GM19239 (cell line): ENCODE measurements at regions not wholly inside any gene's neighbourhood (a gene's known extent, or its start where the extent isn't known, plus 50 kb on each side); places are given as distances from the start of the nearest gene placed in this dataset.
"Not testable (repeated sequence)": the region's sequence is repeated elsewhere in the genome, so short reads cannot be mapped to it uniquely, and the experiment has no call there.

ENCODE experiments used
- DNase-seq: peaks from one replicate; pipeline ENCODE4 v3.0.0; 2011; ENCODE audit warnings: low spot score; ENCODE audit not compliant: insufficient read length
- FAIRE-seq: peaks from 2 replicates; lab custom pipeline; 2011; peaks lifted over from hg19 to GRCh38; lab: Jason Lieb, UNC

- no peak for FAIRE-seq
- DNase-seq, result no peak
Observed at GRCh38 chr20:48019940-48020339, 234.7 kb upstream of the SULF2 start.

DNA sequence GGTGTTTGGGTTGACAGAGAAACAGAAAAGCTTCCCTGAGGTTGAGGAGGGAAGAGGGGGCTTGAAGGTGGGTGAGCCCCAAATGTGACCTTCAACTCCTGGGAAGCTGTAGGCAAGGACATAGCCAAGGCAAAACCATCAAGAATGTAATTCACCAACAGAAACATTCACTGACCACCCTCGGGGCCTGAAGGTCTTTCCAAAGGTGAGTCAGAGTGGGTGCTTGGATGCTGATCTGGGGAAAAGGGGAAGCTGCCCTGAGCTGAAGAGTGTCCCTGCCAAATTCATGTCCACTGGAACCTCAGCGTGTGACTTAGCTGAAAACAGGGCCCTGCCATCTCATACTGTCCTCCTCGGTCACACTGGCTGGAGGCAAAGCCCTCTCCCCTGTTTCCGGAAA, 234.2 kb upstream of the SULF2 start:
- FAIRE-seq (no peak), DNase-seq (no peak)

DNA sequence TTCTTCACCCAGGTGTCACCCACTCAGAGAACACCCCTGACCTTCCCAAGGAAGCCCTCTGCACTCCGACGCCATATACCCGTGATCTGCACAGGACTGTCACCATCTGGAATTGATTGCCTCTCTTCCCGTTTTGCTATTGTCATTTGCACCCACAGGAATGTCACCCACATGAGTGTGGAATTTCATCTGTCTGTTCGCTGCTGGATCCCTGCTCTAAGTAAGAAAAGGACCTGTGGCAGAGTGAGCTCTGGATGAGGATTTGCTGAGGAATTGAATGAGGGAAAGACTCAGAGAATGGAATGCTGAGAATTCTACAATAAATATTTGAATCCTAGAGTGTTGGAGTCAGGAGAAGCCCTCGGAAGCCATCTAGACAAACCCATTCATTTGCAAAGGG, 233.6 kb upstream of the SULF2 start:
- not testable (repeated sequence) for DNase-seq, FAIRE-seq

GRCh38 chr20:48017992-48018391, 232.7 kb upstream of the SULF2 start:
- FAIRE-seq (no peak), DNase-seq (no peak)

GRCh38 chr20:48017509-48017908, 232.2 kb upstream of the SULF2 start:
- no peak for FAIRE-seq
- DNase-seq, result no peak

DNA sequence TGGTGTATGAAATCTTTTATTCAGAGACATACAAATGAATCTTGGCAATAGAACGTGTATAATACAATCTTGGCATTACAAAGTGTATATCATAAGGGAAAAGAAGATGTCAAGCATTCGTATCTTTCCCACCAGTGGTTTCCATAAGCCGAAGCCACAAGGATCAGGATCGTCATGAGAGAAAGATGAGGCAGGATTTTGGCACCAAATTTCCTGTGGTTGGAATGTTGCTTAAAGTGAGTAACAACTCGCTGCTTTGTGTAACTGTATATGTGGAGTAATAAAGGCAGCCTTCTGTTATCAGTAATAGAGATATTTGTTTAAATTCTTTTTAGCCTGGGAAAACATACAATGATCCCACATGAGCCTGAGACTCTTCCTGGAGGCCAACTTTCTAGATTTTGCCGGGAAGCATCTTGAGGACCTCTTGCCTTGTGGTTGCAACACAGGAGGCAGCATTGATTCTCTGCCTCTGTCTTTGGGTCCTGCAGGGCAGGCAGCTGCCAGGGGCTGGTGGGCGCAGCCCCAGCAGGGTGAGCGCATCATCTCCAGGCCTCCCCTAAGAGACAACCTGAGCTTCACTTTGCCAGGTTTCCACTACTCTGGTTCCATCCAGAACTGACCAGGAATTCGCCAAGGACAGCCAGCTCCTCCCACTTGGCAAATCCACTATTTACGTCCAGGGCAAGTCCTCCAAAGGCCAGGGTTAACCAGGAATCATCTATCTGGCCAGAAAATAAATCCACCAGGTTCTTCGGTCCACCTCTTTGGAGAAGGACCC, 230.9 kb upstream of the SULF2 start:
- FAIRE-seq (no peak), DNase-seq (no peak)

DNA sequence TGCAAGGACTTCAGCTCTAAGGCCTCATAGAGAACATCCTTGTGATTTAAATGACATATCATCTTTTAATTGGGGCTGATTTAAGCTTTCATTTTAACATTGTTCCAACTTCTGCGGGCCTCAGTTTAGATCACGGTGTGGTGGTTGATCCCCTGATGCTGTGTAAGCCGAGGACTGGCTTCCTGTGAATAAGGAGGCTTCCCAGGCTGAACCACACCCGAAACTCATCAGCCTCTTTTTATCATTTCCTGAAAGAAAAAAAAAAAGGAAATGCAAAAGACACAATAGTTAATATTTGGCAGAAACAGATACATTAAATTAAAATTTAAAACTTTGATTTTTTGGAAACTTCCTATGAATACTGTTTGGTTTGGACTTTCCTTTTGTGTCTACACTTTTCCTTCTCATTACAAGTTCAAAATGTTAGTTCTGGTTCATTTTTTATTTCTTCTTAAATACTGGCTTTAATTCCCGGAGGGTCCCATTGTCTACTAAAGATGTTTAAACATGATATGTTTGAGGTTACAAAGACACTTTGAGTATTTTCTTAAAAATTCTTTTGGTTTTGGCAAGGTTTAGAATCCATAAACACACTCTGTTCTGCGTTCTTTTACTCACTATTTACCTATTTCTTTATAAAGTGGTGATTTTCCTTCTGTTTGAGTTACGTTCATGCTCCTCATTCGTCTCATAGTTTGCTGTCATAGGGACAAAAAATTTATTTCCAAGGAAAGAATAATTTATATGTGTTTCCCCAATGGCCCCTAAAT, 230.0 kb upstream of the SULF2 start:
- FAIRE-seq (no peak), DNase-seq (no peak)

GRCh38 chr20:48012401-48012974, 227.2 kb upstream of the SULF2 start:
- DNase-seq, result no peak
- no peak for FAIRE-seq

DNA sequence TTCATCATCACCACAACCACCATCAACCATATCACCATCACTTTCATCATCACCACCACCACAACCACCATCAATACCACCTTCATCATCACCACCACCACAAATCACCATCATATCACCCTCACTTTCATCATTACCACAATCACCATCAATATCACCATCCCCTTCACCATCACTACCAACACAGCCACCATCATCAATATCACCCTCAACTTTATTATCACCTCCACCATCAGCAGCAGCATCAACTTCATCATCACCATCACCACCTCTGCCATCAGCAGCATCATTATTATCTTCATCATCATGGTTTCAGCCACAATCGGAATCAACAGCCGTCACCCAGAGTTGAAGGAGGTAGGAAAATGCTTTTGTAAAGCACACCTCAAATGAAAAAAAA, 225.7 kb upstream of the SULF2 start:
- FAIRE-seq (no peak), DNase-seq (no peak)

GRCh38 chr20:48010623-48011022, 225.3 kb upstream of the SULF2 start:
- DNase-seq (no peak), FAIRE-seq (no peak)

DNA sequence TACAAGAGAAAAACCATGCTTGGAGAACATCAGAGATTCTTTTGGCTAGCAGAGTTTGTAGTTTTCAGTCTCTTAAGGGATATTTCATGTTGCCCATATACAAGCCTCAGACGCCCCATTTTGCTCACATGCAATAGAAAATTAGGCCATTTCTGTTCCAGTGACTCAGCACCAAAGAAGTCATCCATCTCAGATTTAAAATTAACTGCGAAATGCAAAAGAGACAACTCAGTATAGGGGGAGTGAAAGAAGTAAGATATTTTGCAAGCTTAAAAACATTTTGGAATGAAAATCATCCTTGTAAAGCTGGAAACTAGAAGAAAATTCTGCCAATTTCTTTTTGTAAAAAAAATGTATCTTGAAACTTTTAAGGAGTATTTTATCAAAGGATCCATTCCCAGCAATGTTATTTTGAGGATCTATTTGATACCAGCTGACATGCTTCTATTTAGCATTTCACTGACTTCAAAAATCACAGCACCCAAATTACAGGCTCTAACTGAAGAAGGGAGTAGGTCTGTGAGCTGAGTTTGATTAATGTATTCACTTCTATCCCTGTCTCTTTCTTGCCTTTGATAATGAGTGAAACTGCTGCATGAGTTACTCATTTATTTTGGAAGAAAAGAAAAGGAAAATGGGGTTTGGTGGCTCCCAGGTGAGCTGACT, 223.7 kb upstream of the SULF2 start:
- FAIRE-seq, result no peak
- DNase-seq, result no peak

DNA sequence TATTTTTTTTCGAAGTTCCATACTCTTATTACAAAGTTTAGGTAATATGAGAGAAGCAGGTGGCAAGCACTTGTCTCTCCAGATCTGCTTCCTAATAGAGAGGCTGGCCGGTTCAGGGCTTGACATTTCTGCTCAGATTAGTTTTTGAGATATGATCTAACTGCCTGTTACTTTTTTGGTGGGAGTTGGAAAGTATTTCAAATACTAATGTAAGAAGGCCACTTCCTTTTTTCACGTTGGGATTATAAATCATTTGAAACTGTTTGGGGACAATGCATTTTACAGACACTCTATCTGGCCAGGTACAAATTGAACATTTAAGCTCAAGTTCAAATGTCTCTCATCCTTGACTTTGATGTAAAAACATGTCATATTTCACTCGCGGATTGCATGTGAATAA, 222.1 kb upstream of the SULF2 start:
- DNase-seq (no peak), FAIRE-seq (no peak)

DNA sequence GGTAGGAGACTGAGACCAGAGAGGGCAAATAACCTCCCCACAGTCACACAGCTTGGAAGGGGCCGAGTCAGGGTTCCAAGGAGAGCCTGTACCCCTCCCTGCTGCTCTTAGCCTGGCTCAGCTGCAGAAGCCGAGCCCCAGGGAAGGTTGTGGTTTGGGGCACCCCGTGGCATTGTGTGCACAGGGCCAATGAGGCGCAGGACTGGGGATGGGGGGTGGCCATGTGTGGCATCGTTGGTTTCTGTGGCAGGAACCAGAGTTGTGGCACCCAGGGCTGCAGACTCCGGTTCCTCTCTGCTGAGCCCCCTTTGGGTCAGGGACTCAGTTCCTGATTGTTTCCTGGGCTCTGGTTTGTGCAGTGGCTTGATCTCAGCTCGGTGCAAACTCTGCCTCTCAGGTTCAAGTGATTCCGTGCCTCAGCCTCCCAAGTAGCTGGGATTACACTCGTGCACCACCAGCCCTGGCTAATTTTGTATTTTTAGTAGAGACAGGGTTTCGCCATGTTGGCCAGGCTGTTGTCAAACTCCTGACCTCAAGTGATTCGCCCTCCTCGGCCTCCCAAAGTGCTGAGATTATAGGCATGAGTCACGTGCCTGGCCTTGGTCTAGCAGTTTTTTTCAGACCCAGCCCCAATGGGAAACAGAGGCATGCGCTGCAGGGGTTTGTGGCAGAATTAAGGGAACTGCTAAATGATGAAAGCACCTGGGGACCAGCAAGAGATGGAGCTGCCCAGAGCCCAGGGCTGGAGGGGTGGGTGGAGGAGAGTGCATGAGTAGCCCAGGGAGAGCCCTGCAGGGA, 221.0 kb upstream of the SULF2 start:
- DNase-seq (no peak), FAIRE-seq (no peak)

- FAIRE-seq, result no peak
- no peak for DNase-seq
Observed at GRCh38 chr20:48003021-48003420, 217.7 kb upstream of the SULF2 start.

DNA sequence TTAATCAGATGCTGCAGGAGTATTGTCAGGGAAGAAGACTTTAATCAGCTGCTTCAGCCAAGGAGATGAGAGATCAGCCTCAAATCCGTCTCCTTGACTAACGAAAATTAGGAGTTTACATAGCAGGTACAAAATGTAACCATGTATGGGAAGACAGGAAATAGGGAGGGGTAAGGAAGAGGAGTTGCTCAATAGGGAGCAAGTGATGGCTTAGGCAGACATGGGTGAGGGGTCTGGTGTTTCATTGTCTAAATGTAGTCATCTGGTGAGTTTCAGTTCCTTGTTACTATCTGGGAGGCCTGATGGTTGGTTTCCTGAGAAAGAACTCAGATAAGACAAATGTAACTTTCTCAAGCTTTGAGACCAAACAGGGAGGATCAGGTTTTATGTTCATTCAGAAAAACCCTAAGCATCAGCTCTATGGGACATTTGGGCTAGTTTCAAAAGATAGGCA, 217.3 kb upstream of the SULF2 start:
- DNase-seq (peak; percentile 31), FAIRE-seq (peak; percentile 78)

GRCh38 chr20:47999166-47999565, 213.9 kb upstream of the SULF2 start:
- FAIRE-seq (no peak), DNase-seq (no peak)

DNA sequence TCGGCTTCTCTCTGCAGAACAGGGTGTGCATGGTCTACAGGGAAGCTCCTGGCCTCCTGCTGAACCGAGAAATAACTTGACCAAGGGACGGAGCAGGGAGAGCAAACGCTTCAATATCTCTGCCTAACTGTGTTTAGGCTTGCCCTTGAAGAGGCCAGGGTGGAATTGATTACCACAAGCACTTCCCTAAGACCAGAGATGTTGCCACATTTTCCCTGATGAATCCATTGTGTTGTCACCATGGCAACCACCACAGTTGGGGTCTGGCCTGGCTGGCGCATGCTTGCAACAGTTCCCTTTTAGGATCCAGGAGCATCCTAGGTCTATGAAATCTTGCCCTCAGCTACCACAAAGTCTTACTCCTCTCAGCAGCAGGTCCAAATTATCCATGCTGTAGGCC, 213.5 kb upstream of the SULF2 start:
- DNase-seq (no peak), FAIRE-seq (no peak)

DNA sequence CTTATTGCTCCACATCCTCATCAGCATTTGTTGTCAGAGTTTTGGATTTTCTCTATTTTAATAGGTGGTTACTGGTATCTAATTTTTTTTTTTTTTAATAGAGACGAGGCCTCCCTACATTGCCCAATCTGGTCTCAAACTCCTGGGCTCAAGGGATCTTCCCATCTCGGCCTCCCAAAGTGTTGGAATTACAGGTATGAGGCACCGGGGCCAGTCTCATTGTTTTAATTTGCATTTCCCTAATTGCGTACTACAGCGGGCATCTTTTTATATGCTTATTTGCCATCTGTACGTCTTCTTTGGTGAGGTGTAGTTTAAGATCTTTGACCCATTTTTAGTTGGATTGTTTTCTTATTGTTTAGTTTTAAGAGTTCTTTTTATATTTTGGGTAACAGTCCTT, 210.4 kb upstream of the SULF2 start:
- DNase-seq (no peak), FAIRE-seq (no peak)

GRCh38 chr20:47993817-47994216, 208.5 kb upstream of the SULF2 start:
- DNase-seq (no peak), FAIRE-seq (no peak)
